ENCODE measurements at regions not wholly inside any gene's neighbourhood (a gene's known extent, or its start where the extent isn't known, plus 50 kb on each side); places are given as distances from the start of the nearest gene placed in this dataset.

- CTCF ChIA-PET: no interaction called here
- TF ChIP-seq CTCF (IDR thresholded peaks at IDR 0.05): no peak
- no peak overlapping the region for H3K4me3 Mint-ChIP-seq
- H3K9me3 Mint-ChIP-seq: no peaks in the 10 kb centered on the region
- intact Hi-C loops (cut with micrococcal nuclease): no loop called here
- DNase-seq: no peak
- H3K4me1 Mint-ChIP-seq: no peaks in the 10 kb centered on the region
- no peaks in the 10 kb centered on the region for H3K36me3 Mint-ChIP-seq (ENCODE audit: low read depth)
- H3K27me3 Mint-ChIP-seq: no peaks in the 10 kb centered on the region
- no peak overlapping the region for H3K27ac Mint-ChIP-seq
- POLR2A ChIA-PET: no interaction called here
- no peak for ATAC-seq (ENCODE audit: low read depth)
Measured at GRCh38 chr12:41768456-41768855, 376.2 kb downstream of the GXYLT1 start.

GRCh38 chr12:41762691-41763090 is 382.0 kb downstream of the GXYLT1 start:
- ATAC-seq (ENCODE audit: low read depth) (no peak), DNase-seq (no peak)
- POLR2A ChIA-PET: no interaction called here
- Mint-ChIP-seq H3K9me3 (peaks cover 3% of the 10 kb centered on the region), H3K27me3 (peaks cover 3% of the 10 kb centered on the region), H3K4me3 (no peak overlapping the region), H3K4me1 (no peaks in the 10 kb centered on the region), H3K27ac (no peak overlapping the region), H3K36me3 (ENCODE audit: low read depth) (no peaks in the 10 kb centered on the region)
- CTCF ChIA-PET: no interaction called here
- TF ChIP-seq CTCF (IDR thresholded peaks at IDR 0.05): no peak
- intact Hi-C loops (cut with micrococcal nuclease): no loop called here

- Mint-ChIP-seq H3K4me3 (no peak overlapping the region), H3K36me3 (ENCODE audit: low read depth) (no peaks in the 10 kb centered on the region), H3K27ac (no peak overlapping the region), H3K9me3 (no peaks in the 10 kb centered on the region), H3K4me1 (no peaks in the 10 kb centered on the region), H3K27me3 (no peaks in the 10 kb centered on the region)
- DNase-seq (no peak), ATAC-seq (ENCODE audit: low read depth) (no peak)
- POLR2A ChIA-PET: no interaction called here
- CTCF ChIA-PET: no interaction called here
- intact Hi-C loops (cut with micrococcal nuclease): no loop called here
- no peak for TF ChIP-seq CTCF (IDR thresholded peaks at IDR 0.05)
Measured at GRCh38 chr12:41745593-41745992, 399.1 kb downstream of the GXYLT1 start.

- intact Hi-C loops (cut with micrococcal nuclease): no loop called here
- Mint-ChIP-seq H3K27me3 (no peaks in the 10 kb centered on the region), H3K9me3 (no peaks in the 10 kb centered on the region), H3K36me3 (ENCODE audit: low read depth) (no peaks in the 10 kb centered on the region), H3K4me3 (no peak overlapping the region), H3K27ac (no peak overlapping the region), H3K4me1 (no peaks in the 10 kb centered on the region)
- POLR2A ChIA-PET: no interaction called here
- no peak for TF ChIP-seq CTCF (IDR thresholded peaks at IDR 0.05)
- no peak for DNase-seq
- CTCF ChIA-PET: no interaction called here
- ATAC-seq (ENCODE audit: low read depth): no peak
Measured at GRCh38 chr12:41743835-41744234, 400.8 kb downstream of the GXYLT1 start.

- Mint-ChIP-seq H3K4me3 (no peak overlapping the region), H3K9me3 (peaks cover 2% of the 10 kb centered on the region), H3K27me3 (no peaks in the 10 kb centered on the region), H3K4me1 (no peaks in the 10 kb centered on the region), H3K27ac (no peak overlapping the region), H3K36me3 (ENCODE audit: low read depth) (no peaks in the 10 kb centered on the region)
- DNase-seq (no peak), ATAC-seq (ENCODE audit: low read depth) (no peak)
- intact Hi-C loops (cut with micrococcal nuclease): no loop called here
- CTCF ChIA-PET: no interaction called here
- POLR2A ChIA-PET: no interaction called here
- TF ChIP-seq CTCF (IDR thresholded peaks at IDR 0.05): no peak
Measured at GRCh38 chr12:41739066-41739465, 405.6 kb downstream of the GXYLT1 start.

Data from activated B cell treated with CpG ODN at 0.5 μM for 24 hours (primary cell).